ENCODE measurements at regions not wholly inside any gene's neighbourhood (a gene's known extent, or its start where the extent isn't known, plus 50 kb on each side); places are given as distances from the start of the nearest gene placed in this dataset.

DNA sequence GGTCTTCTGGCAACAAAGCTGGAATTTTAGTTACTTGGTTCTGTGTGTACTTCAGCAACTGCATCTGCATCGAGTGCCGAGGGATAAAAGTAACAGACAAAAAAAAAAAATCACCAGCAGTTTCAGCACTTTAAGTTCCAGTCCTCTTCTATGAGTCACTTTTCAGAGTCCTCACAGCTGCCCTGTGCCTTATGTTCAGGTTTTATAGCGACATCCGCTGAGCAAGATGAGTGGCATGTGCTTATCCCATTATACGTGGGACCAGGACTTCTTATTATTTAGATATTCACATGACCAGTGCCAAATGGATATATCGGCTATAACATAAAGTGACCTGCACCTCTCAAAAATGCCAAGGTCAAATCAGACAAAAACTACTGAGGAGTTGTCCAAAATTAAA is 242.9 kb downstream of the FOXA2 start:
- peak; percentile 4 for DNase-seq (ENCODE audit: low read depth)
- no peak overlapping the region for H3K4me3 ChIP-seq (ENCODE audit: low read length)
- TF ChIP-seq, protein P1, sequence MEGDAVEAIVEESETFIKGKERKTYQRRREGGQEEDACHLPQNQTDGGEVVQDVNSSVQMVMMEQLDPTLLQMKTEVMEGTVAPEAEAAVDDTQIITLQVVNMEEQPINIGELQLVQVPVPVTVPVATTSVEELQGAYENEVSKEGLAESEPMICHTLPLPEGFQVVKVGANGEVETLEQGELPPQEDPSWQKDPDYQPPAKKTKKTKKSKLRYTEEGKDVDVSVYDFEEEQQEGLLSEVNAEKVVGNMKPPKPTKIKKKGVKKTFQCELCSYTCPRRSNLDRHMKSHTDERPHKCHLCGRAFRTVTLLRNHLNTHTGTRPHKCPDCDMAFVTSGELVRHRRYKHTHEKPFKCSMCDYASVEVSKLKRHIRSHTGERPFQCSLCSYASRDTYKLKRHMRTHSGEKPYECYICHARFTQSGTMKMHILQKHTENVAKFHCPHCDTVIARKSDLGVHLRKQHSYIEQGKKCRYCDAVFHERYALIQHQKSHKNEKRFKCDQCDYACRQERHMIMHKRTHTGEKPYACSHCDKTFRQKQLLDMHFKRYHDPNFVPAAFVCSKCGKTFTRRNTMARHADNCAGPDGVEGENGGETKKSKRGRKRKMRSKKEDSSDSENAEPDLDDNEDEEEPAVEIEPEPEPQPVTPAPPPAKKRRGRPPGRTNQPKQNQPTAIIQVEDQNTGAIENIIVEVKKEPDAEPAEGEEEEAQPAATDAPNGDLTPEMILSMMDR (conservative IDR thresholded peaks at IDR 0.05; ENCODE audit: low read length), result no peak

DNA sequence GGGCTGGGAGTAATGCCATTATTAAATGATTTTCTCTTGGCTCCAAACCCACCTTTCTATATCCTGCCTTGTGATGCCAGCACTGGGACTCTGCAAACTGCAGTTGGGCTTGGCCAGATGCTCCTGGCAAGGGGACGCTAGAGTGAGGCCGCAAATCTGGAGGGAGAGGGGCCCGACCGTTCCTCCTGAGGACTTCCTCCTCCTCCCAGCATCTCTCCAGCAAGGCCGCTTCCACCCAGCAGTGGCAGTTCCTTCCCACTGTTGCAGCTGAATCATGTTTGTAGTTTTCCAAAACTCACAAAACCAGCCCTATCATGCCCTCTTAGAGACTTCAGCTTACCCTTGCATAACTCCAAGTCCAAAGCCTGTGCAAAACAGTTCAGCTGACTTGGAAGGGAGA is 244.4 kb downstream of the FOXA2 start:
- TF ChIP-seq, protein P1 (conservative IDR thresholded peaks at IDR 0.05; ENCODE audit: low read length), result no peak
- no peak for DNase-seq (ENCODE audit: low read depth)
- no peak overlapping the region for H3K4me3 ChIP-seq (ENCODE audit: low read length)

DNA sequence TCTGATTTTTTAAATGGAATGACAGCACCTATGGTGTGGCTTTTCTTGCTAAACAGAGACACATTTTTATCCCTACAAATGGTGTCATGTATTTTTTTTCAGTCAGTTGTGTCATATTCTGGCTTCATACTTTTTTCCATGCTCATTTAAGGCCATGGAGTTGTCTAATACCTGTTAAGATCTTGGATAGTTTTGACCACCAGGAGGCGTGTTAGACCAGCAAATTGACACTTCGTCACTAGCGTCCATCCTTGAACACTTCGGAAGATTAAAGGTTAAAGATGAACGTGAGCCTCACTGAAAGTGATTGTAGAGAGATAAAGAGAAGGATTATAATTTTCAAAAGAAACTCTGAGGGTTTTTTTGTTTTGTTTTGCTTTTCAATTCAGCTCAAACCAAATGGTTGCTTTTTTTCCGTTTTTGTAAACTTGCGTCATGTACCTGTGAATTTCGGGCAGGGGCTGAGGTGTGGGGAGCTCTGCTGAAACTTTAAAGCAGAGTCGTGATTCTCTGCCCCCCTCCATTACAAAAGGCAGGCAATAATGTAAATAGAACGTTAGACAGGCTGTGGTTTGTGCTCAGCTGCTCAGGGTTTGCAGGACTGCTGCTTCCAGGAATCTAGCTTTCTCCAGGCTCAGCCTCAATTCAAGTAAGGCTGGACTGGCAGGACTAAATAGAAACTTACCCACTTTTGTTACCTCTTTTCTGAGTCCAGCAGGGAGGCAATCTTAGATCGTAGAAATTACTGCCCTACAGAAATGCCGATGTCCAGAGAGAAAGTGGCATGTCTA is 245.1 kb downstream of the FOXA2 start:
- TF ChIP-seq, protein P1 (conservative IDR thresholded peaks at IDR 0.05; ENCODE audit: low read length), result peak; percentile 79

DNA sequence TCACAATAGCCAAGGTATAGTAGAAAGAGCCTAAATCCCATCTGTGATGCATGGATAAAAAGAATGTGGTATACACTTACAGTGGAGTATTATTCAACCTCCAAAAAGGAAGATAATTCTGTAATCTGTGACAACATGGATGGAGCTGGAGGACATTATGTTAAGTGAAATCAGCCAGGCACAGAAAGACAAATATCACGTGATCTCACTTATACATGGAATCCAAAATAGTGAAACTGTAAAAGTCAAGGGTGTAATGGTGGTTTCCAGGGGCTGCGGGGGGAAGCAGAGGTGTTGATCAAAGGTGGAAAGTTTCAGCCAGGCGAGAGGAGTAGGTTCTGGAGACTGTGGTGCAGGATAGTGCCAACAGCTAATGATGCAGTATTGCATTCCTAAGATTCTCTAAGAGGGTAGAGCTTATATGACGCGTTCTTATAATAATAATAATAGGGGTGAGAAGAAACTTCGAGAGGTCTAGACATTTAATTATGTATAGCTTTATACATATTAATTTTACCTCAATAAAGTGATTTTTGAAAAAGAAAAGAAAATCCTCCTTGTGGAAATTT is 246.1 kb downstream of the FOXA2 start:
- TF ChIP-seq, protein P1 (conservative IDR thresholded peaks at IDR 0.05; ENCODE audit: low read length), result no peak
- H3K4me3 ChIP-seq (ENCODE audit: low read length), result no peak overlapping the region
- DNase-seq (ENCODE audit: low read depth), result no peak

More for the DNA sequence above, 245.1 kb downstream of the FOXA2 start:
- peak; percentile 64 for DNase-seq (ENCODE audit: low read depth)
- no peak overlapping the region for H3K4me3 ChIP-seq (ENCODE audit: low read length)

DNA sequence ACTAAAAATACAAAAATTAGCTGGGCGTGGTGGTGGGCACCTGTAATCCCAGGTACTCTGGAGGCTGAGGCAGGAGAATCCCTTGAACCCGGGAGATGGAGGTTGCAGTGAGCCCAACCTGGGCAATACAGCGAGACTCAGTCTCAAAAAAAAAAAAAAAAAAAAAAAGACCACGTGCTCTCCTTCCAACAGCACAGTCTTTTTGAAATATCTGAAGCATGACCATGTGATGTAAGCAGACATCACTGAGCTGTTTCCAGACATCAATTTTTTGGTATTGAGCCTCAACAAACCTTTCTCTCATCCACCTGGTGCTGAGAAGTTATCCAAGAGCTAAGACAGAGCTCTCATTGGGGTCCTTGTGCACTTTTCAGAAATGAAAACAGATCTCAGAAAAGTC is 249.2 kb downstream of the FOXA2 start:
- TF ChIP-seq, protein P1 (conservative IDR thresholded peaks at IDR 0.05; ENCODE audit: low read length), result no peak
- DNase-seq (ENCODE audit: low read depth), result no peak
- H3K4me3 ChIP-seq (ENCODE audit: low read length), result no peak overlapping the region

DNA sequence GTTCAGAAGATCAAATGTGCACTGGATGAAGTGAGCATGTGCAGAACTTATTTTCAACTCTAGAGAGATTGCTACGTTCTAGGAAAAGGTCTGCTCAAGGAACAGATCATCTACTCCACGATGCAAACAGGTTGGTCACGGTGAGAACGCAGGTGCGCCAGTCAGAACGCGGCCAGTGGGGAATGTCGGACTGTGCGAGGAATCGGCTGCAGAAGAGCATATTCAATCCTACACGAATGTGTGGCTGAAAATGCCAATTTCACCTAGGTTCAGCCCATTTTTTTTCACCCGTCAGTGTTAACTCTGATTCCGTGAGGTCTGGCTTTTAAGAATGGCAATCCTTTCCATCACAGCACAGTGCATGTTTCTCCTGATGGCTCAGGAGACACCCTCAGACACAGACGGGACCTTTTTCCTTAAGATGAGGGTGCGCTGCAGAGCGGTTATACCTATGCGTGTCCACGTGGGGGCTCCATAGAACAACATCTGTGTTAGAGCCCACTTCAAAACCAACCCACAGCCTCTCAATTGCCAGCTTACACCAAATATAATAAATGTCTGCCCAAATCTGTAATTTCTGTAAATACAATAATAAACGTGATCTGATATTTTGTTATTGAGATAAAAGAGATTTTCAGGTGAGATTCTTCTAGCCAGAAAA is 250.4 kb downstream of the FOXA2 start:
- TF ChIP-seq, protein P1 (conservative IDR thresholded peaks at IDR 0.05; ENCODE audit: low read length), result peak; percentile 79
- no peak overlapping the region for H3K4me3 ChIP-seq (ENCODE audit: low read length)
- DNase-seq (ENCODE audit: low read depth), result peak; percentile 64
